Heart right ventricle (tissue), 16 donors: ENCODE measurements at regions not wholly inside any gene's neighbourhood (a gene's known extent, or its start where the extent isn't known, plus 50 kb on each side); places are given as distances from the start of the nearest gene placed in this dataset.

ENCODE experiments used
- ATAC-seq, 8 donors: fragments of 200-7000 bp; cut with Tn5 transposase; one replicate each; pipeline ENCODE4 v1.9.1; 2020; ENCODE audit warnings: mild to moderate bottlenecking in 8 of 8, moderate library complexity in 8 of 8, moderate number of reproducible peaks in 1 of 8
- DNase-seq, 2 donors: peaks; one replicate each; pipeline ENCODE4 v3.0.0-alpha.2; 2020
- H3K27ac ChIP-seq, 10 donors: fragments of 200-600 bp; sonication (generic) in 2 of 10; one replicate each; pipeline versions ENCODE4 v1.5.0 to v1.8.0; 2020 to 2022; ENCODE audit warnings: mild to moderate bottlenecking in 3 of 10
- H3K27me3 ChIP-seq, 7 donors: fragments of 200-600 bp; one replicate each; pipeline ENCODE4 v1.8.0; 2021 to 2022; ENCODE audit warnings: mild to moderate bottlenecking in 2 of 7
- H3K36me3 ChIP-seq, 9 donors: fragments of 200-600 bp; sonication (generic) in 1 of 9; one replicate each; pipeline versions ENCODE4 v1.5.0 to v1.8.0; 2020 to 2022; ENCODE audit warnings: mild to moderate bottlenecking in 2 of 9
- H3K4me1 ChIP-seq, 9 donors: fragments of 200-600 bp; sonication (generic) in 1 of 9; one replicate each; pipeline versions ENCODE4 v1.5.0 to v1.8.0; 2020 to 2022; ENCODE audit warnings: mild to moderate bottlenecking in 4 of 9
- H3K4me3 ChIP-seq, 10 donors: fragments of 200-600 bp; sonication (generic) in 2 of 10; one replicate each; pipeline versions ENCODE4 v1.5.0 to v1.8.0; 2020 to 2022; ENCODE audit warnings: mild to moderate bottlenecking in 7 of 10, moderate library complexity in 2 of 10
- H3K9me3 ChIP-seq, 11 donors: fragments of 200-600 bp in 10 of 11; sonication (generic) in 2 of 11; one replicate each; pipeline versions ENCODE4 v1.5.0 to v1.8.0; 2013 to 2022; ENCODE audit warnings: mild to moderate bottlenecking in 2 of 11, control low read depth in 1 of 11, moderate library complexity in 1 of 11
- CTCF ChIP-seq, 9 donors: fragments of 200-600 bp; sonication (generic) in 2 of 9; IDR thresholded peaks; one replicate each; pipeline versions ENCODE4 v1.5.0 to v1.8.0; 2021 to 2022; ENCODE audit warnings: antibody characterized with exemption in 9 of 9, mild to moderate bottlenecking in 5 of 9, moderate library complexity in 1 of 9
- WGBS, 2 donors: extraction: QIAGEN DNeasy Blood & Tissue Kit; methylation state at CpG; one replicate each; pipeline ENCODE4 v1.1.7; 2013; ENCODE audit warnings: inconsistent platforms in 1 of 2; 5-methylcytosine and 5-hydroxymethylcytosine counted together
- intact Hi-C, 10 donors: fragments of 100-400 bp; cut with DNase I; formaldehyde crosslinking; loops; one replicate each; pipeline versions ENCODE4 v1.11.1 to v1.14.2; 2022
- donor health status: Arrhythmogenic right ventricular cardiomyopathy.
- donor health status: ischemic (EF 13 %, LVEDD 7.1; RV severe dilation, severe dysfunction).
- donor health status: healthy with polysubstance abuse.
- donor health status: DM: no; HTN: yes; CAD: no.
- donor health status: DM: no; HTN: no; CAD: no.
- donor health status: ischemic (EF 25% LVEDD 6.9; RV normal size, moderate dysfunction).
- donor health status: ischemic (EF 25% LVEDD 5.7; RV mildly dilated, moderate dysfunction).
- donor health status: healthy.
- donor health status: DM: yes; HTN: yes; CAD: no.
- donor health status: Ischemic cardiomyopathy.
- donor health status: ischemic (EF 35%, LVEDD 5.7; RV mildly dilated, moderate dysfunction).
- donor health status: nonischemic (EF 11% LVEDD 7.7; RV severe dilation, severe dysfunction).
- donor health status: DM: yes; HTN: yes; CAD: no.
- donor health status: PGD.
- donor health status: ischemic (EF 29% LVEDD 5.4; RV normal size, mild dysfunction).
- donor health status: nonischemic (EF 23%, LVEDD 6.1; RV moderate dilation, normal function).

DNA sequence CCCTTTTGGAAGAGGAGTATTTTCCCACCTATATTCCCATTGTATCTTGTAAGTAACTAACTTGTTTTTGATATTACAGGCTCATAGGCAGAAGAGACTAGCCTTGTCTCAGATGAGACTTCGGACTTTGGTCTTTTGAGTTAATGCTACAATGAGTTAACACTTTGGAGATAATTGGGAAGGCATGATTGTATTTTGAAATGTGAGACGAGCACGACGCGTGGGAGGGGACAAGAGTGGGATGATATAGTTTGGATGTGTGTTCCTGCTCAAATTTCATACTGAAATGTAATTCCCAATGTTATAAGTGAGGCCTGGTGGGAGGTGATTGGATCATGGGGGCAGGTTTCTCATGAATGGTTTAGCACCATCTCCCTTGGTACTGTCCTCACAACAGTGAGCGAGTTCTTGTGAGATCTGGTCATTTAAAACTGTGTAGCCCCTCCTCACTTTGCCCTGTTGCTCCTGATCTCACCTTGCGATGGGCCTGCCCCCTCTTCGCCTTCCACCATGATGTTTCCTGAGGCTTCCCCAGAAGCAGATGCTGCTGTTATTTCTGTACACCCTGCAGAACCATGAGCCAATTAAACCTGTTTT is 721.5 kb upstream of the CTNND2 start:
- Histone ChIP-seq H3K9me3 (peaks cover 0 to 59% (median 9%) of the 10 kb centered on the region in 11 donors), H3K4me1 (no peaks in the 10 kb centered on the region), H3K27me3 (no peaks in the 10 kb centered on the region), H3K4me3 (no peak overlapping the region), H3K36me3 (no peaks in the 10 kb centered on the region), H3K27ac (no peak overlapping the region)
- intact Hi-C loops = no loop called here
- TF ChIP-seq CTCF (IDR thresholded peaks at IDR 0.05) = no peak
- no peak for DNase-seq
- ATAC-seq = no peak
- 69 to 70% methylated on average over 8 of the region's 8 CpGs for WGBS, 2 donors

DNA sequence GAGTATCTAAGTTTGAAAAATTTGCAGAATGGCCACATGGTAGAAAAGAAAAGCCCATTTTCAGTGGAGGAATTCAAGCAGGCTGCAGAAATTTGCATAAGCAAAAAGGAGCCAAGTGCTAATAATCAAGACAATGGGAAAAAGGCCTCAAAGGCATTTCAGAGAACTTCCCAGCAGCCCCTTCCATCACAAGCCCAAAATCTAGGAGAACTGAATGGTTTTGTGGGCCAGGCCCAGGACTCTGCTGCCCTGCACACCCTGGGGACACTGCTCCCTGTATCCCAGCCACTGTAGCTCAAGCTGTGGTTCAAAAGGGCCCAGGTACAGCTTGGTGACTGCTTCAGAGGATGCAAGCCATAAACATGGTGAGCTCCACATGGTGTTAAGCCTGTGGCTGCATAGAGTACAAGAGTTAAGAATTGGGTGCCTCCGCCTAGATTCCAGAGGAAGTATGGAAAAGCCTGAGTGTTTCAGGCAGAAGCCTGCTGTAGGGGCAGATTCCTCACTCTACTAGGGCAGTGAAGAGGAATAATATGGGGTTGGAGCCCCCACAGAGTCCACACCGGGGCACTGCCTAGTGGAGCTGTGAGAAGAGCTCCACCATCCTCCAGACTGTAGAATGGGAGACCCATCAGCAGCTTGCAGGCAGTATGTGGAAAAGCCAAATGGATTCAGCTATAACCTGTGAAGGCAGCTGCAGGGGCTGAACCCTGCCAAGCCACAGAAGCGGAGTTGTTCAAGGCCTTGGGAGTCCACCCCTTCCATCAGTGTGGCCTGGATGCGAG is 720.7 kb upstream of the CTNND2 start:
- ATAC-seq (no peak), DNase-seq (no peak)
- Histone ChIP-seq H3K36me3 (no peaks in the 10 kb centered on the region), H3K27me3 (no peaks in the 10 kb centered on the region), H3K9me3 (peaks cover 0 to 64% (median 9%) of the 10 kb centered on the region in 11 donors), H3K4me3 (no peak overlapping the region), H3K4me1 (no peaks in the 10 kb centered on the region), H3K27ac (no peak overlapping the region)
- intact Hi-C loops = no loop called here
- no peak for TF ChIP-seq CTCF (IDR thresholded peaks at IDR 0.05)
- 85 to 87% methylated on average over 4 of the region's 4 CpGs for WGBS, 2 donors

DNA sequence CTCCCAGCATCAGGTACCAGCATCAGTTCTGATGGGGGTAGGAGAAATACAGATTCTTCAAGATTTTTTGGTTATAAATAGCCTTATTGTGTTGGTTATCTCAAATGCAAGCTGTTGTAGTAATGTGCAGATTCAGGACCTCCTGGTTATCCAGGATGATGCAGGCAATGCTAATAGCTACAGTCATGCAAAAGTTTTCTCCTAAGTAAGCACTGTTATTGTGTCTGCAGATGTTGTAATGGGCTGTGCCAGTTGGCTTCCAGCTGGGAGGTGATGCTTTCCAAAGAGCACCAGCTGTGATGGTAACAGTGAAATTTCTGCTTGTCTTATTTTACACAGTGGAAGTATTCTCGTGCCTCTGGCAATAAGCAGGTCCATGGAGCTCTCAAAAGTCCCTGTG is 719.2 kb upstream of the CTNND2 start:
- DNase-seq (no peak), ATAC-seq (no peak)
- TF ChIP-seq CTCF (IDR thresholded peaks at IDR 0.05) = no peak
- Histone ChIP-seq H3K36me3 (no peaks in the 10 kb centered on the region), H3K4me1 (no peaks in the 10 kb centered on the region), H3K4me3 (no peak overlapping the region), H3K9me3 (peaks cover 0 to 74% (median 12%) of the 10 kb centered on the region in 11 donors), H3K27ac (no peak overlapping the region), H3K27me3 (no peaks in the 10 kb centered on the region)
- intact Hi-C loops = no loop called here
- 33% methylated on average over 1 of the region's 1 CpG for WGBS, 2 donors

GRCh38 chr5:12616093-12616492 is 711.8 kb upstream of the CTNND2 start:
- H3K4me1 ChIP-seq = no peaks in the 10 kb centered on the region
- no peaks in the 10 kb centered on the region for H3K27me3 ChIP-seq
- 57 to 67% methylated on average over 4 of the region's 4 CpGs for WGBS, 2 donors
- no peak overlapping the region for H3K27ac ChIP-seq
- intact Hi-C loops = no loop called here
- ATAC-seq (no peak), DNase-seq (no peak)
- H3K4me3 ChIP-seq = no peak overlapping the region
- H3K36me3 ChIP-seq = no peaks in the 10 kb centered on the region
- H3K9me3 ChIP-seq = peaks cover 0 to 88% (median 14%) of the 10 kb centered on the region in 11 donors
- TF ChIP-seq CTCF (IDR thresholded peaks at IDR 0.05) = no peak
